Activated T-helper 2 cell treated with anti-CD3 and anti-CD28 coated beads, Interferon-gamma antibody, Interleukin-2, Interleukin-4, amounts not matched to agents 10 μg/mL and 5 μg/mL and 100 μg/mL, durations not matched to agents 14 hours and 24 hours and 36 hours (primary cell): ENCODE measurements at regions not wholly inside any gene's neighbourhood (a gene's known extent, or its start where the extent isn't known, plus 50 kb on each side); places are given as distances from the start of the nearest gene placed in this dataset.

Source experiments
- DNase-seq: peaks from one replicate; pipeline ENCODE4 v3.0.0; 2021; ENCODE audit warnings: low spot score
- H3K27ac Mint-ChIP-seq: one replicate; pipeline ENCODE4 v1.8.0; 2021; ENCODE audit warnings: mixed read lengths
- H3K27me3 Mint-ChIP-seq: one replicate; pipeline ENCODE4 v1.8.0; 2021; ENCODE audit warnings: low read depth, mixed read lengths
- H3K36me3 Mint-ChIP-seq: one replicate; pipeline ENCODE4 v1.8.0; 2021; ENCODE audit warnings: low read depth, mixed read lengths
- H3K4me1 Mint-ChIP-seq: one replicate; pipeline ENCODE4 v1.8.0; 2021; ENCODE audit warnings: low read depth, mixed read lengths
- H3K4me3 Mint-ChIP-seq: one replicate; pipeline ENCODE4 v1.8.0; 2021; ENCODE audit warnings: low read depth, mild to moderate bottlenecking, moderate library complexity, mixed read lengths
- H3K9me3 Mint-ChIP-seq: one replicate; pipeline ENCODE4 v1.8.0; 2021; ENCODE audit warnings: mixed read lengths
- intact Hi-C: fragments of 100-400 bp; cut with micrococcal nuclease; formaldehyde crosslinking; loops from one replicate; pipeline ENCODE4 v1.15.1; 2023

DNA sequence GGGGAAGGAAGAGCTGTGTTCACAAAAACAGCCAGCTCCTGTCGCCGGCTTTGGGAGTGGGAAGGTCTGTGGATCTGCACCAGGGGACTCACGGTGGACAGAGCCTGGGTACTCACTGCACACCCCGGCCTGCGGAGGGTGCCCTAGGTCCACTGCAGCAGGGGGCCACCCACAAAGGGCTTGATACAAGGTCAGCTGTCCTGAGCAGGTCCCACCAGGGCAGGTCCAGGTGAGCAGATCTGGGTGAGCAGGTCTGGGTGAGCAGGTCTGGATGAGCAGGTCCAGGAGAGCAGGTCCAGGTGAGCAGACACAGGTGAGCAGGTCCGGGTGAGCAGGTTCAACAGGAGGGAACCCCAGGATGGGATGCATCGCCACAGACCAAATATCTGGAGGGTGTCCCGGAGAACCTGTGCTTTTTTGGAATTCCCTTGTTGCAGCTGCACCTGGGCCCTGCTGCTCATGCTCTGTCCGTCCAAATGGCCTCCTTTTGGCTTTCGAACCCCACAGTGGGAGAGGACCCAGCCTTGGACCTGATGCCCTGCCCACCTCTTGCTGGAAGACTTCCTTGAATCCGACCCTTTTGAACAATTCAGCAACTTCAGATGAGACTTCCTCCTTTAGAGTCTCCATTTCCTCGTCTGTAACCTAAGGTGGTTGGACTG lies 485.3 kb downstream of the TBC1D22A start:
- intact Hi-C loops = no loop called here
- Mint-ChIP-seq H3K36me3 (no peaks in the 10 kb centered on the region), H3K27me3 (no peaks in the 10 kb centered on the region), H3K4me3 (no peak overlapping the region), H3K27ac (no peak overlapping the region), H3K9me3 (no peaks in the 10 kb centered on the region), H3K4me1 (no peaks in the 10 kb centered on the region)
- DNase-seq = no peak

DNA sequence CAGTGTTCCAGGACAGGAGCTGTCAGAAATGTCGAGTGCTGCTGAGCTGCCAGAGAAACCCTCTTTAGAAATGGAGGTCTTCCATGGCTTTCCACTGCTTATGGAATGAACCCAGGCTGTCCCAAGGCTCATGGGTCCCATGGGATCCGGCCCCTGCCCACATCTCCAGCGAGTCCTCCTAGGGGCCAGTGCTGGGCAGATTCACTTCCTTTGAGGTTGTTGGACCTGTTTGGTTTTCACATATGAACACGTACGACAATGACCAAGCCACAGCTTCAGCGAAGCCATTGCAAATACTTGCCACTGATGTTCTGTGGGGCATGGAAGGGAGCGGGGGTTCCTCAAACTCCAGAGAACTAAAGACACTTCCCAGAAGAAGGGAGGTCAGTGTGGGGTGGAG lies 483.3 kb downstream of the TBC1D22A start:
- Mint-ChIP-seq H3K4me3 (no peak overlapping the region), H3K9me3 (no peaks in the 10 kb centered on the region), H3K27ac (no peak overlapping the region), H3K36me3 (no peaks in the 10 kb centered on the region), H3K4me1 (no peaks in the 10 kb centered on the region), H3K27me3 (no peaks in the 10 kb centered on the region)
- DNase-seq = no peak
- intact Hi-C loops = no loop called here

DNA sequence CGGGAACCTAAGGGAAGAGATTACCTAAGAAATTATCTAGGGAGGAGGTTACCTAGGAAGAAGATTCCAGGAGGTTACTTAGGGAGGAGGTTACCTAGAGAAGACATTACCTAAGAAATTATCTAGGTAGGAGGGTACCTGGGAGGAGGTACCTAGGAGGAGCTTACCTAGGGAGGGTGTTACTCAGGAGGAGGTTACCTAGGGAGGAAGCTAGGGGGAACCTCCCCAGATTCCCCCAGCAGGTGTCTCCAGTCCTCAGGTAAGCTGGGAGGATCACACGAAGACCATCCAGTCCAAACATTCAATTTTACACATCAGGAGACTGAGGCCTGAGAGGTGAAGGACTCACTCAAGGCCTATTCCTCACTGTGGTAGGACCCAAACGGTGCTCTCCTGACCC lies 482.8 kb downstream of the TBC1D22A start:
- DNase-seq = no peak
- no peaks in the 10 kb centered on the region for H3K9me3 Mint-ChIP-seq
- H3K4me3 Mint-ChIP-seq = no peak overlapping the region
- intact Hi-C loops = no loop called here
- no peaks in the 10 kb centered on the region for H3K27me3 Mint-ChIP-seq
- H3K36me3 Mint-ChIP-seq = no peaks in the 10 kb centered on the region
- no peak overlapping the region for H3K27ac Mint-ChIP-seq
- H3K4me1 Mint-ChIP-seq = no peaks in the 10 kb centered on the region

DNA sequence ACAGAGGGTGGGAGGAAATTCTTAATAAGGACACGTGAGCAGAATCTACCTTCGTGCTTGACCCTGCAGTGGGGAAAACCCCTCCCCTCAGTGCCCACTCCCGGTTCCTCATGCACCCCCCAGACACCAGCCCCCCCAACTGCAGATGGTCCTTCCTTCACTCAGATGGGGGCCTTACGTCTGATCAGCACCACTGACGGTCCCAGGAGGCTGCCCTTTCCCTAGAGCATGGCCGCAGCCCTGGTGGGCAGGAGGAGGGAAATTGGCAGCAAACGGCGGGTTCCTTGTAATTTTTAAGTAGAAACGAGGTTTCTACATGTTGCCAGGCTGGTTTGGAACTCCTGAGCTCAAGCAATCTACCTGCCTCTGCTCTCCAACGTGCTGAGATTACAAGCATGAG lies 477.7 kb downstream of the TBC1D22A start:
- Mint-ChIP-seq H3K4me3 (no peak overlapping the region), H3K36me3 (no peaks in the 10 kb centered on the region), H3K27me3 (no peaks in the 10 kb centered on the region), H3K9me3 (no peaks in the 10 kb centered on the region), H3K27ac (no peak overlapping the region), H3K4me1 (no peaks in the 10 kb centered on the region)
- intact Hi-C loops = no loop called here
- no peak for DNase-seq

DNA sequence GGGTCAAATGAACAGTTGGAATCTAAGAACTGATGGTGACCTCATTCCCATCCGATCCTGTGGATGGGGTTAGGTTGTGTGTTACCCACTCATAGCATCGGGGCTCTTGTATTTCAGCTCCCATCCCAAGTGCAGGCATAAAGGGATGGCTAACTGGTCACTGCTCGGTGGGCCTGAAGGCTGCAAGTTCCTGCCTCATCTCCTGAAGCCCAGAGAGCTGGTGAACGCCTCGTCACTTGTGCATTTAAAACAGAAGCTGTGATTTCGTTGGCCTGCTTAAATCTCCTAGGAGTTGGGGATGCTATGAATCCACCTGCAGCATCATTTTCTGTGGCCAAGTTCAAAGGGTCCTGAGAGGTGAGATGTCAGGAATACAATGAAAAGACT lies 477.0 kb downstream of the TBC1D22A start:
- no peaks in the 10 kb centered on the region for H3K36me3 Mint-ChIP-seq
- no peak overlapping the region for H3K4me3 Mint-ChIP-seq
- no peak overlapping the region for H3K27ac Mint-ChIP-seq
- H3K27me3 Mint-ChIP-seq = no peaks in the 10 kb centered on the region
- DNase-seq = no peak
- H3K4me1 Mint-ChIP-seq = no peaks in the 10 kb centered on the region
- H3K9me3 Mint-ChIP-seq = no peaks in the 10 kb centered on the region
- intact Hi-C loops = no loop called here

DNA sequence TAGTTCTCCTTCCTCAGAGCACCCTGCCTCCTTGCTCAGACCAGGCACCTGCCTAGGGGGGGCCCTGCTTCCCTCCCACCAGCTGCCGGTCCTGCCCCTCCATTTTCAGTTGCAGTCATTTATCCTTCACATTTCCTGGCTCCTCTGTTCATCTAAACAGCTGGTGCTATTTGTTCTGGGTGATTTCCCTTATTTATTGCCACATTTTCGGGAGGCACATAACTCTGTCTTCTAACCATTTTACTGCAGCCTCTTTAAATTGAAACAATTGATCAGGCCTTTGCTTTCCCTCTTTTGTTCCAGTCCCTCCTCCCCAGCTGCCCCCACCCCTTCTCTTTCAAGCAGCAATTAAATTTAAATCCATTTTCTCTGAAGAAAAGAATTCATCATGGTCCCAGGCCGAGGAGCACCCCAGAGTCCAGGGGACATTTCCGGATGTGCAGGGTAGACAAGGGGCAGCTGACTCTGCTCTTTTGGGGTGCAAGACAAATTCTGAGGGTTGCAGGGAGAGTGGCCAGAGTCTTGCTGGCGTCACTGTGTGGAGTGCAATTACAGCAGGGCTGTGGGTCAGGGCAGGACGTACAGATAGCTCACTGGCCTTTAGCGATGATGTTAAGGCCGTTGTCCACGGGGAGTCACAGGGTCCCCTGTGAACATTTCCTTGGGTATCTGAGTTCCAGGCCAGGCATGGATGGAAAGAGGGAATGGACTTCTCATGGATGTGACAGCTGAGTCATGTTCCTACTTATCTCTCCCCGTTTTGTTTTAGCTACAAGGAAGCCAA lies 476.4 kb downstream of the TBC1D22A start:
- Mint-ChIP-seq H3K36me3 (no peaks in the 10 kb centered on the region), H3K27ac (no peak overlapping the region), H3K4me3 (no peak overlapping the region), H3K27me3 (no peaks in the 10 kb centered on the region), H3K4me1 (no peaks in the 10 kb centered on the region), H3K9me3 (no peaks in the 10 kb centered on the region)
- intact Hi-C loops = no loop called here
- DNase-seq = no peak

DNA sequence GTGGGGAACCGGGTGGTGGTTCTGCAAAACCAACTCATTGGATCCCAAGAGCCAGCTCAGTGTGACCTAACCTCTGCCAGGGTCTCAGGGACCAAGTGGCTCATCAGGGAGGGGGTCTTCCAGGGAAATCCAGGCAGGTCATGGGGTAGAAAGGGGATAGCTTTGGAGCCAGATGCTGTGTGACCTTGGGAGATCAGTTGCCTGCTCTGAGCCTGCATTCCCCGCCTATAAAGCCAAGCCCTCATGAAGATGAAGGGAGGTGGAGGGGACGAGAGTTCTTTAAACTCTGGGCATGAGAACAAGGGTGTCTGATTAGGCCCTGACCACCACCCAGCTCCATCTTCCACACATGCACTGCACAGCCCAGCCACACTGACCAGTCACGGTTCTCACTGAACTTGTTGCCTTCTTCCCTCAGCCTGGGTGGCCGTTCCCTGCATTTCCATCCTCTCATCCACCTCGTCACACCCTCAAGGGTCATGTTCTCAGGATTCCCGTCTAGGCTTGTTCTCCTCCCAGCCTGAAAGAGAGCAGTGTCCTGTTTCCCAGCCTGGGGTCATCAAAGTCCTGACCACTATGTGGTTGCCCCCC lies 475.5 kb downstream of the TBC1D22A start:
- Mint-ChIP-seq H3K27me3 (no peaks in the 10 kb centered on the region), H3K27ac (no peak overlapping the region), H3K36me3 (no peaks in the 10 kb centered on the region), H3K4me1 (no peaks in the 10 kb centered on the region), H3K9me3 (peaks cover 6% of the 10 kb centered on the region), H3K4me3 (no peak overlapping the region)
- DNase-seq = no peak
- intact Hi-C loops = no loop called here

DNA sequence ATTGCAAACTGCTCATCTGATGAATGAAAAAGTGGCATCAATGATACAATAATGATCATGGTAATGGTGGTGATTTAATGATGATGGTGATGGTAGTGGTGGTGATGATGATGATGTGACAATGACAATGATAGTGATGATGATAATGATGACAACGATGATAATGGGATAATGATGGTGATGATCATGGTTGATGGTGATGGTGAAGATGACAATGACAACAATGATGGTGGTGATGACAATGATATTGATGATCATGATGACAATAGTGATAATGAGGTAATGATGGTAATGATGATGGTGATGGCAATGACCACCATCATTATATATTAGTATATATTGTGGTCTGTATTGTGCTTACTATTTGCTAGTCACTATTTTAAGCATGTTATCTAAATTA lies 474.3 kb downstream of the TBC1D22A start:
- DNase-seq = no peak
- Mint-ChIP-seq H3K27ac (no peak overlapping the region), H3K4me1 (no peaks in the 10 kb centered on the region), H3K4me3 (no peak overlapping the region), H3K36me3 (no peaks in the 10 kb centered on the region), H3K27me3 (no peaks in the 10 kb centered on the region), H3K9me3 (peaks cover 6% of the 10 kb centered on the region)
- intact Hi-C loops = no loop called here

DNA sequence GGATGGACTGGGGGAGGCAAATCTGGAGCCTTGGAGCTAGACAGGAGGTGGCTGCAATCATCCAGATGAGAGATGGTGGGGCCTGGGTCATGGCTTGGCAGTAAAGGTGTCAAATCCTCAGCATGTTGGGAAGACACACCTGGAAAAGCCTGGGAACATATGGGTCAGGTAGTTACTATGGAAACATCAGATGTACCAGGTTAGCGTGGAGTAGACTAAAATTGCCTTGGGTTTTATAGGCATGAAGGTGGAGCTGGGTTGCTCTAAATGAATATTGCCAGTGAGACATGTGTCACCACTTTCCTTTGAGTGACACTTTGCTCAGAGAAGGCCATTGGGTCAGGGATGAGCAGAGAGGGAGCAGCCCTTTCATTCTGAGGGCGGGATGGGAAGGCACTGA lies 473.7 kb downstream of the TBC1D22A start:
- DNase-seq = no peak
- peaks cover 6% of the 10 kb centered on the region for H3K9me3 Mint-ChIP-seq
- no peaks in the 10 kb centered on the region for H3K36me3 Mint-ChIP-seq
- intact Hi-C loops = no loop called here
- no peaks in the 10 kb centered on the region for H3K27me3 Mint-ChIP-seq
- no peaks in the 10 kb centered on the region for H3K4me1 Mint-ChIP-seq
- no peak overlapping the region for H3K4me3 Mint-ChIP-seq
- H3K27ac Mint-ChIP-seq = no peak overlapping the region

DNA sequence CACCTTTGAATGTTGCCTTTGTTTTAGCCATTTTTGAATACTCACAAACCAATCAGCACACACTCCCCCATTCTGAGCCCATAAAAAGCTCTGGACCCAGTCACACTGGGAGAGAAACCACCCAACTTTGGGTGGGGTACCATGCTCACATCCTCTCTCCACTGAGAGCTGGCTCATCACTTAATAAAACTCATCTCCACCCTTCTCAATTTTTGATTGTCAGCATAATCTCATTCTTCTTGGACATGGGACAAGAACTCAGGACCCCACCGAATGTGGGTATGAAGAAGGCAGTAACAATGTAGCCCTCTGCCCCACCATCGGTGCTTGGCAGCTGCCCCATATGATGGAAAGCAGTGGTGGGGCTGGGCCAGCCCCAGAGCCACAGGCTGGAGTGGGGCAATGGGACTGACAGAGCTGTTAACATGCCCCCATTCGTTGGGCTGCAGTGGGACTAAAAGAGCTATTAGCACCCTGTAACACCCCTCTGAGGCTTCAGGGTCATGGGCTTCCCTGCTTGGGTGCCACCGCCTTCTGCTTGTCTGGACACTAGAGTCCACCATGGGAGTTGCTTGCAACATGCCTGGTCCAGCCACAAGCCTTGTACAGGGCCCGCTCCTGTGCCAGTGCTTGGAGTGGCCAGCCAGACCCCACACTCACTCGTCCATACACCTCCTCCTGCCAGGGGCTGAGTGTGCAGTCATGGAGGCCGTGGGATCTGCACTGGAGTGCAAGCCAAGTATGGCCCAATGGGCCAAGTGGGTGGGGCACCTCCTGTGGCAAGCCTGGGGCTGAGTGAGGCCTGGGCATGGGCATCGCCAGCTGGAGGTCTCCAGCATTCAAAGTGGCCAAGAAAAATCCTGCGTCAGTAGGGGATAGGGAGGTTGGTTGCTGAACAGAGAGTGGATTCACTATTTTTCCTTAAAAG lies 471.1 kb downstream of the TBC1D22A start:
- H3K27ac Mint-ChIP-seq = no peak overlapping the region

DNA sequence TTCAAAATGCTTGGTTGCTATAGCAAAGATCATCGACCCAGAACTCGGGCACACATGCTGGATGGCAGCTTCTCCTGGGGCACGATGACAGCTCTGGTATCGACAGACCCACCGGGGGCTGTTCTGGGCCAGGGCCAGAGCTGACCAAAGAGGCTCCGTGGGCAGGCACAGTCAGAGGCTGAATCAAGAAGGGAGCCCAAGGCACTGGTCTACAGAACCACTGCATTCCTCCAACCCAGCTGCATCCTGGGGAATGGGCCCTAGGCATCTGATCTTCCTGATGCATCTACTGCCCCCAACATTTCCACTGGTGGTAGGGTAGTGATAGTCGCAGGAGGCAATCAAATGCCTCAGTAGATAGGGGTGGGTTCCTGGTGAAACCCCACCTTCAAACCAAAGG lies 470.3 kb downstream of the TBC1D22A start:
- Mint-ChIP-seq H3K36me3 (no peaks in the 10 kb centered on the region), H3K27ac (no peak overlapping the region), H3K27me3 (no peaks in the 10 kb centered on the region), H3K4me3 (no peak overlapping the region), H3K9me3 (peaks cover 6% of the 10 kb centered on the region), H3K4me1 (no peaks in the 10 kb centered on the region)
- intact Hi-C loops = no loop called here
- no peak for DNase-seq

More for the DNA sequence above, 471.1 kb downstream of the TBC1D22A start:
- no peaks in the 10 kb centered on the region for H3K4me1 Mint-ChIP-seq
- no peaks in the 10 kb centered on the region for H3K27me3 Mint-ChIP-seq
- no peak overlapping the region for H3K4me3 Mint-ChIP-seq
- intact Hi-C loops = no loop called here
- H3K36me3 Mint-ChIP-seq = no peaks in the 10 kb centered on the region
- DNase-seq = no peak
- H3K9me3 Mint-ChIP-seq = peaks cover 6% of the 10 kb centered on the region

DNA sequence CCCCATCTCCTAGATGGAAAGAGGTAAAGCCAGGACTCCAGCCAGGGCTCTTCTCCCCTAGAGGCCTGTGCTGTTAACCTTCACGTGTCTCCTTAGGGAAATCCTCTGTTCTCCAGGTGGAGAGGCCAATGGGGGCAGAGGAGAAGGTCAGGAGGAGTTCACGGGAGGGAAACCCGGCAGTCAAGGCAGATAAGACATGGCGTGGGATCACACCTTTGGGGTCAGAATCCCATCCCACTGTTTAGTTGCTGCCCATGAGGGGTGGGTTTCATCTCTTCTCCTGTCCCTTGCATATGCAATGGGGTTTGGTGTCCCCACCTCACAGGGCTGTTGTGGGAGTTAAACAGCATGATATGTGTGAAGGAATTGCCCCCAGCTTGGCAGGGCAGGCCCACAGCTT lies 469.7 kb downstream of the TBC1D22A start:
- Mint-ChIP-seq H3K9me3 (peaks cover 6% of the 10 kb centered on the region), H3K27ac (no peak overlapping the region), H3K27me3 (no peaks in the 10 kb centered on the region), H3K4me1 (no peaks in the 10 kb centered on the region), H3K36me3 (no peaks in the 10 kb centered on the region), H3K4me3 (no peak overlapping the region)
- DNase-seq = no peak
- intact Hi-C loops = no loop called here
